Iris pigment epithelial cell (primary cell): ENCODE measurements at regions not wholly inside any gene's neighbourhood (a gene's known extent, or its start where the extent isn't known, plus 50 kb on each side); places are given as distances from the start of the nearest gene placed in this dataset.
"Not testable (repeated sequence)": the region's sequence is repeated elsewhere in the genome, so short reads cannot be mapped to it uniquely, and the experiment has no call there.

Experiments used
- DNase-seq: peaks from one replicate; pipeline ENCODE4 v3.0.0-alpha.2; 2011; ENCODE audit warnings: low read depth

DNA sequence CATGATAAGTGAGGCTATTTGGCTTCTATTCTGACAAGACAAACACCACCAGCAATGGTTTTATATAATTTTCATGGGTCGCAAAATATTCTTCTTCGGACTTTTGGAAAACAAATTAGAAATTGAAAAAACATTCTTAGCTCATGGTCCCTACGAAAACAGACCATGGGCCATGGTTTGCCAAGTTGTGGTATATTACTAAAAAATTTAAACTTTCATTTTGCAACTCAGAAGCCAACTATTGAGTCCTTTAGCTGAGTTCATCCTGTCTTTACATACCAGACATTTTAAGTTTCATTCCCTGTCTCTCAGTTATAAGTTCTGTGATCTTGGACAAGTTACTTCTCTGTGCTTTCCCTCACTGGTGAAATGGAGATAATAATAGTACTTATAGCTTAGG lies 198.1 kb downstream of the CSNK1G3 start:
- DNase-seq, result no peak

DNA sequence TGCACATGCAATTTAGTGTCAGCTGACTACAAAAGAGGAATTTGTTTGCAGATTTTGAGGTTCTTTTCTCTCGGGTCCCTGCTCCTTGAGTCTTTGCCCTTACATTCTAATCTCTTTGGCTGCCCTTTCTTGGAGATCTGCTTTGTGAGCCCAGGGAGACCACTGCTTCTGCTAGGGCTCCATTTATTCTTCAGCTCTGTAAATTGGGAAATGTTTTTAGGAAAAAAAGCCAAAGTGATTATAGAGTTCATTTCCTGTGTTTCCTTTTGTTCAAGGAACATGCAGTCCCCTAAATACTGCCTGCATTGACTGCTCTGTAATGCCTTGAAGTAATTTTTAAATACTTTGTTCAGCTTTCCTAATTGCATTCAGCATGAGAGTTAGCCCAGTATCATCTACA lies 197.4 kb downstream of the CSNK1G3 start:
- no peak for DNase-seq

DNA sequence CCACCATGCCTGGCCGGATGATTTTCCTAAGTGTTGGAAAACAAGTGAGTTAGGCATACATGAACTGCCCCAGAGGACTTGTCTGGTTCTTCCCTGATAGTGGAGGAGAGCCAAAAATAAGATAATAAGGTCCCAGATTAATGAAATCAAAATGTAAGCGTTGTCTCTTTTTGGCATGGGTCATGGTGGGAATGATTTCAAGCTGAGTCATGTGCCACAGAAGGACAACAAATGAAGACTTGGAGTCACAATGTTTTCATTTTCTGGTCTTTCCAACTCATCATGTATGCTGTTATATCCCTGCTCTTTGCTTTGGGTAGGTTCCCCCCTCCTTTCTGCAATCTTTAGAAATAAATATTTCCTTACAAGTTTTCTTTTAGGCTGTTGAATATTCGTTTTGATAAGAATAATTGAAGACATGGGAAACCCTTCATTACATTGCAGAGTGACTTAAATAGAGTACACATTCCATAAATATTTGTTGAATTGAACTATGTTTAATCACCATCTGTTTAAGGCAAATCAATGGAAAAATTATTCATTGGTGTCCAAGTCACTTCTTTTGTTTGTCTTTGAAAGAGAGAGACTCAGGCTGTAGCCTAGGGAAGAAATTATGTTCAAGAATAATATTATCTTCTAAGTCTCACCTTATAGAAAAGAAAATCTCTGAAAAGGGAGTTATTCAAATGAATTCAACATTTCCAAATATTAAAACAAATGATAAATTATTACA lies 196.3 kb downstream of the CSNK1G3 start:
- peak; percentile 82 for DNase-seq

DNA sequence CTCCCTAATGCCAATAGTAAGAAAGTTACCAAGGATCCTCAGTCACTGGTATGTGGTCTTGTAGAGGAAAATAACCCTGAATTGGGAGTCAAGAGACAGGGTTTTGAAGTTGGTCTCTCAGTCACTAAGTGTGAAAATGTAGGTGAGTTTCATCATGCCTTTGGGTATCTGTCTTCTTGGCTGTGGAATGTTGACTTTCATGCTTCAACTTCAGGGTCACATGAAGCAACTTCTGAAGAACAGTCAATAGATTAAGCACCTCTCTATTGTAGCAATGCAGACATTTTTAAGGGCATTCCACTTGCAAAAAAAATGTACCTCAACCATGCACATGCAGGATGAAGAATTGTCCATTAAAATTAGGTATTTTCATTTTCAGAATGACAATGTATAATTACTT lies 194.6 kb downstream of the CSNK1G3 start:
- no peak for DNase-seq

- DNase-seq, result peak; percentile 81
Observed at GRCh38 chr5:123705741-123706140, 193.8 kb downstream of the CSNK1G3 start.

DNA sequence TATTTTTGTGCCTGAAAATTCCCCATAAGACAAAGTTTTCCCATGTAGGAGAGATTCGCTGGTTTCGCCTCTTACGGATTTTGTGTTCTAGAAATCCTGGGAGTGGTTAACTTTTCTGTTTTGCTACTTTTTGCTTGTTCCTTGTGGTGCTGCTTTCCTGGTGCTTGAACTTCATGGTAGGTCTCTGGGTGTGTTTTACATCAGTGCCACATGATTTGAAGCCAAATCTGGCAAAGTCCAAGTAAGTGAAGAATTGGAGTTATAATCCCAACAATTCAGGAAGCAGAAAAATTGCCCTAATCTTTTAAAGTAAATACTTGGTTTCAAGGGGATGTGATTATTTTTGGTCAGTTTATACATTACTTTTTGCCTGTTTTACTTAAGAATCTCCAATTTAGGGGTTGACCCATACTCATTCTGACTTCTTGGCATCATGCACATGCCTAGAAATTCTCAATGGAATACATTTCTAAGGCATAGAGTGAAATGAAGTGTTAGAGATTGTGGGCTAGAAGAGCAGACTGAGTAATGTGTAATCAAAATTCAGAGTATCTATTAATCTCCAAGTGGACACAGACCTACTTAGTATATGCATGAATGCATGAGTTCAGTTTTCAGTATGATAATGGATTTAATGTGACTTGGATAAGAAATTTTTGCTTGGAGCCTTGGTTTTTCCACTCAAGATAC lies 189.7 kb downstream of the CSNK1G3 start:
- no peak for DNase-seq

GRCh38 chr5:123700624-123701287 lies 188.8 kb downstream of the CSNK1G3 start:
- DNase-seq, result peak; percentile 99

DNA sequence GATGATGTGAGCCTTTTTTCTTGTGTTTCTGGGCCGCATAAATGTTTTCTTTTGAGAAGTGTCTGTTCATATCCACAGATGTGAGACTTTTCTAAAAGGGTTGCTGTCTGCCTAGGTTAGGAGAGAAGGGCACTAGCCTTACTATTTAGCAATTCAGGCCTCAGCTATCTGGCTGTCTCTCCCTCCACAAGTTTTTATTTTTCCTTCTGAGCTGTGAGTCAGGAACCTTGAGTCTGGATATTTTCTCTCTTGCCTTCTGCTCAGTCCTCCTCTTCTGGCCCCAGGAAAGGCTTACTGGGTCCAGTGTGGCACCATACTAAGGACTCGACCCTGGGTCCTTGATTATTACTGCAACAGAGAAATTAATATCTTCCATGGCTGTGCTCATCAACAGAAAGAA lies 187.6 kb downstream of the CSNK1G3 start:
- DNase-seq, result no peak

GRCh38 chr5:123698937-123699336 lies 187.0 kb downstream of the CSNK1G3 start:
- not testable (repeated sequence) for DNase-seq

DNA sequence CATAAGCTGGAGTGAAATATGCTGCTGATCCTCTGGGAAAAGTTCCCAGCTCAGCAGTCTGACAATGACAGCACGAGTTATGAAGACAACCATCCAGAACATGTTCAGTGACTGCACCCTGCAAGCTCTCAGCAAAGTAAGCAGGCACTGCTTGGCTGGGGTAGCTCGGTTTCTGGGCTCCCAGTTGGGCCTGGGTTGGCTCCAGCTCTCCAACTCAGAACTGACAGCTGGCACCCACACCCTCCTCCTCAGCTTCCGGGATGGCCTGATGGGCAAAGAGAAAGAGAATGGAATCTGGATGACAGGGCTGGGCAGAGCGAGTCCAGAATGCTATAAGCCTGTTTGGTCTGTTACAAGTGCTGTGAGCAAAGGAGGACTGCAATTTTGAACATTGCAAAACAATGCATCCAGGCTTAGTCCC lies 185.0 kb downstream of the CSNK1G3 start:
- no peak for DNase-seq

- DNase-seq, result peak; percentile 28
Observed at GRCh38 chr5:123690821-123691220, 178.8 kb downstream of the CSNK1G3 start.

DNA sequence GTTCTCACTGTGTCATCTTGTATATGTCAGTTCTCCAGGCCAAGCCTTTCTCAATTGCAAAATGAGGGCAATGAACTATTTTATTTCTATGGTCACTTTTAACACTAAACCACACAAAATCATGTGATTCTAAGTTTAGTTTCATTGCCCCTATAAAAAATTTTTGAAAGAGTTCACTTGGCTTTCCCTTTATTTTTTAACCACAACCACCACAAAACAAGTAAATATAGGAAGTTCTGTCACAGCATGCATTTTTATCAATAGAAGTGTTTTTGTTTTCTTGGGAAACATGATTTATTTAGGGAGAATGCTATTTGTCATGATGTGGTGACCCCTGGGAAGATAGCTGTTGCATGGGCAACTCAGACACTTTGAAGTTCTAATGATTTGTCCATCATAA lies 169.1 kb downstream of the CSNK1G3 start:
- no peak for DNase-seq

DNA sequence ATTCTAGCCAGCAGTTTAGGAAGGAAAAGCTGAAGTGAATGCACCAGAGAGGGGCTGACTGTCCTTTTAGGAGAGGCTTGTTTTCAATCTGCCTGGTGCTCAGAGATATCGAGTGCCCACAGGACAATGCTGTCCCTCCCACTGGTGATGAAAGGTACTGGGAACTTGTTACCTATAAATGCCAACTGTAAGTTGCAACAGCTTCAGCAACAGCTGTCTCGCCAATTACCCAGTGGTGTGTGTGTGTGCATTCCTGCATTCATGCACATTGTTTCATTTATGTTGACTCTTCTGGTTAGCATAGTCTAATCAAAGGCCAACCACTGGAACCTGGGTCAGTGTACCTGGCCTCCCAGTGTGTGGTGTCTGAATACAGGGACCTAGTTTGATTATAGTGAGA lies 161.1 kb downstream of the CSNK1G3 start:
- no peak for DNase-seq

GRCh38 chr5:123671711-123672456 lies 159.9 kb downstream of the CSNK1G3 start:
- DNase-seq, result no peak

- peak; percentile 31 for DNase-seq
Observed at GRCh38 chr5:123671042-123671441, 159.1 kb downstream of the CSNK1G3 start.
